Stomach (tissue), 8 donors: ENCODE measurements at regions not wholly inside any gene's neighbourhood (a gene's known extent, or its start where the extent isn't known, plus 50 kb on each side); places are given as distances from the start of the nearest gene placed in this dataset.

ENCODE experiments used
- DNase-seq, 2 donors: peaks; one replicate each; pipeline versions ENCODE4 v3.0.0 to v3.0.0-alpha.2; 2013 to 2019
- H3K27ac ChIP-seq, 5 donors: fragments of 200-600 bp in 4 of 5; sonication (generic) in 4 of 5; one replicate each; pipeline ENCODE4 v1.5.1; 2013 to 2019; ENCODE audit warnings: mild to moderate bottlenecking in 1 of 5, moderate library complexity in 1 of 5
- H3K27me3 ChIP-seq, 3 donors: fragments of 200-600 bp; sonication (generic); one replicate each; pipeline ENCODE4 v1.5.1; 2017 to 2019; ENCODE audit warnings: mixed run types in 1 of 3
- H3K36me3 ChIP-seq, 4 donors: fragments of 200-600 bp; sonication (generic); 1 replicate in 3 of 4; 2 replicates in 1 of 4; pipeline ENCODE4 v1.5.1; 2016 to 2019
- H3K4me1 ChIP-seq, 4 donors: fragments of 200-600 bp; sonication (generic); one replicate each; pipeline ENCODE4 v1.5.1; 2016 to 2019
- H3K4me3 ChIP-seq, 4 donors: fragments of 200-600 bp; sonication (generic) in 3 of 4; one replicate each; pipeline ENCODE4 v1.5.1; 2016 to 2019; ENCODE audit warnings: mild to moderate bottlenecking in 1 of 4
- H3K9me3 ChIP-seq, 4 donors: fragments of 200-600 bp; sonication (generic); one replicate each; pipeline ENCODE4 v1.5.1; 2016 to 2019
- CTCF ChIP-seq, 7 experiments: fragments of 450-650 bp in 4 of 7; fragments of 200-600 bp in 3 of 7; sonication (generic) in 3 of 7; IDR thresholded peaks; one replicate each; pipeline ENCODE4 v1.5.1; 2016 to 2019; ENCODE audit warnings: antibody characterized with exemption in 7 of 7, control low read depth in 2 of 7, mild to moderate bottlenecking in 1 of 7
- EP300 ChIP-seq: sonication (generic); formaldehyde crosslinking; IDR thresholded peaks from one replicate; pipeline ENCODE4 v1.6.1; 2017; ENCODE audit warnings: antibody characterized with exemption
- POLR2A ChIP-seq, 4 donors: fragments of 450-650 bp; IDR thresholded peaks; one replicate each; pipeline ENCODE4 v1.6.1; 2016; ENCODE audit warnings: antibody characterized with exemption in 4 of 4, control low read depth in 2 of 4, mild to moderate bottlenecking in 1 of 4, moderate library complexity in 1 of 4
- POLR2AphosphoS5 ChIP-seq, 3 donors: sonication (generic); formaldehyde crosslinking; IDR thresholded peaks; one replicate each; pipeline ENCODE4 v1.6.1; 2016; ENCODE audit warnings: antibody characterized with exemption in 3 of 3
- WGBS, 5 donors: extraction: QIAGEN DNeasy Blood & Tissue Kit in 3 of 5; methylation state at CpG; one replicate each; pipeline versions ENCODE4 v1.1.5 to v1.1.7; 2013 to 2018; 5-methylcytosine and 5-hydroxymethylcytosine counted together
- intact Hi-C: fragments of 100-400 bp; cut with DNase I; formaldehyde crosslinking; loops from one replicate; pipeline ENCODE4 v1.15.1; 2023; ENCODE audit warnings: low total_unique reads
- donor health status: healthy with polysubstance abuse.
- donor health status: Bipolar disorder and iron deficiency.
- donor health status: healthy.

GRCh38 chr4:126890383-126890782, 742.4 kb upstream of the INTU start:
- Histone ChIP-seq H3K4me1 (no peaks in the 10 kb centered on the region), H3K27me3 (no peaks in the 10 kb centered on the region), H3K9me3 (peaks cover 0 to 3% (median 0%) of the 10 kb centered on the region in 4 donors), H3K4me3 (no peak overlapping the region), H3K27ac (no peak overlapping the region), H3K36me3 (no peaks in the 10 kb centered on the region)
- no peak for TF ChIP-seq POLR2A (IDR thresholded peaks at IDR 0.05)
- TF ChIP-seq POLR2AphosphoS5 (IDR thresholded peaks at IDR 0.05): no peak
- no peak for TF ChIP-seq EP300
- no peak for TF ChIP-seq CTCF (IDR thresholded peaks at IDR 0.05)
- intact Hi-C loops: no loop called here
- no peak for DNase-seq

- Histone ChIP-seq H3K4me3 (no peak overlapping the region), H3K27me3 (no peaks in the 10 kb centered on the region), H3K27ac (no peak overlapping the region), H3K36me3 (no peaks in the 10 kb centered on the region), H3K4me1 (no peaks in the 10 kb centered on the region), H3K9me3 (peaks cover 0 to 3% (median 0%) of the 10 kb centered on the region in 4 donors)
- TF ChIP-seq POLR2AphosphoS5 (IDR thresholded peaks at IDR 0.05) (no peak), CTCF (IDR thresholded peaks at IDR 0.05) (no peak), EP300 (no peak), POLR2A (IDR thresholded peaks at IDR 0.05) (no peak)
- intact Hi-C loops: no loop called here
- DNase-seq: peak in 1 of 2 donors; percentile 19
- 43 to 62% (median 56%) methylated on average over 3 of the region's 3 CpGs for WGBS, 5 donors
Measured at GRCh38 chr4:126890994-126891393, 741.8 kb upstream of the INTU start.

GRCh38 chr4:126894963-126895362, 737.8 kb upstream of the INTU start:
- DNase-seq: no peak
- no peak overlapping the region for H3K4me3 ChIP-seq
- peaks cover 0 to 13% (median 6%) of the 10 kb centered on the region in 4 donors for H3K9me3 ChIP-seq
- H3K27me3 ChIP-seq: no peaks in the 10 kb centered on the region
- no peaks in the 10 kb centered on the region for H3K36me3 ChIP-seq
- H3K27ac ChIP-seq: no peak overlapping the region
- H3K4me1 ChIP-seq: no peaks in the 10 kb centered on the region
- no peak for TF ChIP-seq CTCF (IDR thresholded peaks at IDR 0.05)
- no peak for TF ChIP-seq POLR2A (IDR thresholded peaks at IDR 0.05)
- TF ChIP-seq POLR2AphosphoS5 (IDR thresholded peaks at IDR 0.05): no peak
- TF ChIP-seq EP300: no peak
- intact Hi-C loops: no loop called here
- 60 to 79% (median 69%) methylated on average over 1 of the region's 1 CpG for WGBS, 5 donors

GRCh38 chr4:126895988-126896570, 736.7 kb upstream of the INTU start:
- intact Hi-C loops: no loop called here
- no peak for DNase-seq
- H3K27me3 ChIP-seq: no peaks in the 10 kb centered on the region
- H3K36me3 ChIP-seq: no peaks in the 10 kb centered on the region
- WGBS, 5 donors: 72 to 100% (median 89%) methylated on average over 2 of the region's 2 CpGs
- TF ChIP-seq POLR2AphosphoS5 (IDR thresholded peaks at IDR 0.05) (no peak), POLR2A (IDR thresholded peaks at IDR 0.05) (no peak), CTCF (IDR thresholded peaks at IDR 0.05) (no peak), EP300 (no peak)
- no peak overlapping the region for H3K27ac ChIP-seq
- H3K4me1 ChIP-seq: no peaks in the 10 kb centered on the region
- no peak overlapping the region for H3K4me3 ChIP-seq
- peaks cover 0 to 13% (median 6%) of the 10 kb centered on the region in 4 donors for H3K9me3 ChIP-seq
